ENCODE measurements at regions not wholly inside any gene's neighbourhood (a gene's known extent, or its start where the extent isn't known, plus 50 kb on each side); places are given as distances from the start of the nearest gene placed in this dataset.

GRCh38 chr1:104064399-104064798, 314.7 kb downstream of the AMY1C start:
- TF ChIP-seq CTCF (IDR thresholded peaks at IDR 0.05; ENCODE audit: low read depth, low read length) (no peak), EZH2phosphoT487 (IDR thresholded peaks at IDR 0.05; ENCODE audit: low read depth) (no peak)

Data from OCI-LY3 (cell line).